ENCODE measurements at regions not wholly inside any gene's neighbourhood (a gene's known extent, or its start where the extent isn't known, plus 50 kb on each side); places are given as distances from the start of the nearest gene placed in this dataset.

GRCh38 chr9:99638971-99639370 lies 182.7 kb upstream of the NR4A3 start:
- TF ChIP-seq POLR2AphosphoS5 (IDR thresholded peaks at IDR 0.05; ENCODE audit: low read depth, low read length) (no peak), POLR2A (IDR thresholded peaks at IDR 0.05; ENCODE audit: low read depth, low read length) (no peak), TAF1 (IDR thresholded peaks at IDR 0.05; ENCODE audit: borderline replicate concordance, low read depth, low read length) (no peak)
